MCF 10A (cell line): ENCODE measurements at regions not wholly inside any gene's neighbourhood (a gene's known extent, or its start where the extent isn't known, plus 50 kb on each side); places are given as distances from the start of the nearest gene placed in this dataset.

Experiments
- BruUV-seq: library from RNA; stranded (reverse); fragments of 400-500 nt; replicated peaks from 2 replicates; lab custom pipeline; 2021; lab: Mats Ljungman, UMichigan
- CTCF ChIA-PET: fragments of 300-600 bp; sonication (Branson Sonifier 250); formaldehyde crosslinking; extraction: SDS; loops from one replicate; lab custom pipeline; 2021; ENCODE audit warnings: antibody characterized with exemption, inconsistent platforms; lab: Yijun Ruan, JAX
- POLR2A ChIA-PET: fragments of 300-600, 350-650 bp; sonication (Branson Sonifier 250); formaldehyde crosslinking; extraction: SDS; loops from one replicate; lab custom pipeline; 2020; ENCODE audit warnings: antibody characterized with exemption, inconsistent platforms; lab: Yijun Ruan, JAX
- DNase-seq: peaks from one replicate; pipeline ENCODE4 v3.0.0-alpha.2; 2018; ENCODE audit not compliant: unreplicated experiment
- H3K27ac Mint-ChIP-seq: one replicate; pipeline ENCODE4 v1.8.0; 2022; ENCODE audit warnings: mild to moderate bottlenecking, low read depth, mixed read lengths; ENCODE audit not compliant: unreplicated experiment
- H3K27me3 Mint-ChIP-seq: one replicate; pipeline ENCODE4 v1.8.0; 2022; ENCODE audit warnings: mixed read lengths; ENCODE audit not compliant: insufficient read depth, unreplicated experiment
- H3K36me3 Mint-ChIP-seq: one replicate; pipeline ENCODE4 v1.8.0; 2022; ENCODE audit warnings: mild to moderate bottlenecking, moderate library complexity, mixed read lengths; ENCODE audit not compliant: insufficient read depth, unreplicated experiment
- H3K4me1 Mint-ChIP-seq: one replicate; pipeline ENCODE4 v1.8.0; 2022; ENCODE audit warnings: mixed read lengths; ENCODE audit not compliant: insufficient read depth, unreplicated experiment
- H3K4me3 Mint-ChIP-seq: one replicate; pipeline ENCODE4 v1.8.0; 2022; ENCODE audit warnings: mild to moderate bottlenecking, moderate library complexity, mixed read lengths; ENCODE audit not compliant: unreplicated experiment
- H3K9me3 Mint-ChIP-seq: one replicate; pipeline ENCODE4 v1.8.0; 2022; ENCODE audit warnings: mixed read lengths; ENCODE audit not compliant: unreplicated experiment
- CTCF ChIP-seq: fragments of 200-600 bp; IDR thresholded peaks from one replicate; pipeline ENCODE4 v1.8.0; 2022; ENCODE audit warnings: antibody characterized with exemption, mild to moderate bottlenecking; ENCODE audit not compliant: unreplicated experiment
- intact Hi-C: fragments of 100-400 bp; cut with micrococcal nuclease; formaldehyde crosslinking; loops from 2 replicates; pipeline ENCODE4 v1.14.1; 2022

GRCh38 chr2:59296279-59296678 lies 1055.2 kb upstream of the FANCL start:
- no peak for TF ChIP-seq CTCF
- peak; percentile 48 for DNase-seq
- Mint-ChIP-seq H3K4me3 (no peak overlapping the region), H3K36me3 (no peaks in the 10 kb centered on the region), H3K4me1 (peaks cover 10% of the 10 kb centered on the region), H3K27ac (no peak overlapping the region), H3K9me3 (no peaks in the 10 kb centered on the region), H3K27me3 (no peaks in the 10 kb centered on the region)
- CTCF ChIA-PET: interaction anchor here (1.0 to 1.1 kb wide), 2 partner anchors 13 to 759 kb away, joined by 3 read pairs; no protein-coding TSS in a partner anchor
- no TSS peak for BruUV-seq
- intact Hi-C loops: no loop called here
- POLR2A ChIA-PET: no interaction called here

GRCh38 chr2:59295524-59296162 lies 1054.5 kb upstream of the FANCL start:
- no peaks in the 10 kb centered on the region for H3K9me3 Mint-ChIP-seq
- ChIA-PET CTCF (no interaction called here), POLR2A (no interaction called here)
- H3K4me1 Mint-ChIP-seq: peaks cover 10% of the 10 kb centered on the region
- no peak overlapping the region for H3K4me3 Mint-ChIP-seq
- intact Hi-C loops: no loop called here
- H3K27me3 Mint-ChIP-seq: no peaks in the 10 kb centered on the region
- no peak for DNase-seq
- TF ChIP-seq CTCF: no peak
- no TSS peak for BruUV-seq
- no peaks in the 10 kb centered on the region for H3K36me3 Mint-ChIP-seq
- no peak overlapping the region for H3K27ac Mint-ChIP-seq

- peak; percentile 21 for DNase-seq
- TF ChIP-seq CTCF: no peak
- no peak overlapping the region for H3K4me3 Mint-ChIP-seq
- no peaks in the 10 kb centered on the region for H3K36me3 Mint-ChIP-seq
- intact Hi-C loops: no loop called here
- no peak overlapping the region for H3K27ac Mint-ChIP-seq
- no TSS peak for BruUV-seq
- POLR2A ChIA-PET: interaction anchor here (0.6 kb wide), 1 partner anchor 427 kb away, joined by 3 read pairs; no protein-coding TSS in a partner anchor
- H3K4me1 Mint-ChIP-seq: no peaks in the 10 kb centered on the region
- CTCF ChIA-PET: interaction anchor here (0.6 to 1.8 kb wide), 4 partner anchors 13 to 1689 kb away, joined by 3 to 8 read pairs (median 4); no protein-coding TSS in a partner anchor
- no peaks in the 10 kb centered on the region for H3K9me3 Mint-ChIP-seq
- H3K27me3 Mint-ChIP-seq: no peaks in the 10 kb centered on the region
Measured at GRCh38 chr2:59288771-59289170, 1047.6 kb upstream of the FANCL start.

GRCh38 chr2:59282374-59283057 lies 1041.4 kb upstream of the FANCL start:
- no TSS peak for BruUV-seq
- no peaks in the 10 kb centered on the region for H3K36me3 Mint-ChIP-seq
- H3K4me3 Mint-ChIP-seq: no peak overlapping the region
- intact Hi-C loops: no loop called here
- peaks cover 3% of the 10 kb centered on the region for H3K4me1 Mint-ChIP-seq
- no peak for DNase-seq
- no peak for TF ChIP-seq CTCF
- H3K9me3 Mint-ChIP-seq: no peaks in the 10 kb centered on the region
- POLR2A ChIA-PET: no interaction called here
- CTCF ChIA-PET: interaction anchor here (0.6 to 1.6 kb wide), 4 partner anchors 19 to 824 kb away, joined by 3 to 4 read pairs (median 4); no protein-coding TSS in a partner anchor
- no peak overlapping the region for H3K27ac Mint-ChIP-seq
- H3K27me3 Mint-ChIP-seq: no peaks in the 10 kb centered on the region
